ENCODE measurements at regions not wholly inside any gene's neighbourhood (a gene's known extent, or its start where the extent isn't known, plus 50 kb on each side); places are given as distances from the start of the nearest gene placed in this dataset.

- no peak for DNase-seq (ENCODE audit: low read depth in 2 of 2, low spot score in 1 of 2)
Observed at GRCh38 chr14:38904959-38905358, 198.1 kb downstream of the SEC23A start.

- DNase-seq (ENCODE audit: low read depth in 2 of 2, low spot score in 1 of 2) = no peak
Observed at GRCh38 chr14:38901791-38902190, 201.2 kb downstream of the SEC23A start.

- no peak for DNase-seq (ENCODE audit: low read depth in 2 of 2, low spot score in 1 of 2)
Observed at GRCh38 chr14:38900887-38901286, 202.1 kb downstream of the SEC23A start.

- no peak for DNase-seq (ENCODE audit: low read depth in 2 of 2, low spot score in 1 of 2)
Observed at GRCh38 chr14:38887696-38888095, 215.3 kb downstream of the SEC23A start.

- no peak for DNase-seq (ENCODE audit: low read depth in 2 of 2, low spot score in 1 of 2)
Observed at GRCh38 chr14:38884109-38884508, 218.9 kb downstream of the SEC23A start.

- no peak for DNase-seq (ENCODE audit: low read depth in 2 of 2, low spot score in 1 of 2)
Observed at GRCh38 chr14:38883127-38883526, 219.9 kb downstream of the SEC23A start.

- DNase-seq (ENCODE audit: low read depth in 2 of 2, low spot score in 1 of 2) = no peak
Observed at GRCh38 chr14:38882533-38882932, 220.5 kb downstream of the SEC23A start.

GRCh38 chr14:38880643-38881524, 222.2 kb downstream of the SEC23A start:
- no peak for DNase-seq (ENCODE audit: low read depth in 2 of 2, low spot score in 1 of 2)

- DNase-seq (ENCODE audit: low read depth in 2 of 2, low spot score in 1 of 2) = no peak
Observed at GRCh38 chr14:38877744-38878388, 225.2 kb downstream of the SEC23A start.

GRCh38 chr14:38874721-38875120, 228.3 kb downstream of the SEC23A start:
- no peak for DNase-seq (ENCODE audit: low read depth in 2 of 2, low spot score in 1 of 2)

GRCh38 chr14:38873941-38874612, 229.0 kb downstream of the SEC23A start:
- DNase-seq (ENCODE audit: low read depth in 2 of 2, low spot score in 1 of 2) = no peak

- no peak for DNase-seq (ENCODE audit: low read depth in 2 of 2, low spot score in 1 of 2)
Observed at GRCh38 chr14:38870296-38870836, 232.7 kb downstream of the SEC23A start.

- DNase-seq (ENCODE audit: low read depth in 2 of 2, low spot score in 1 of 2) = no peak
Observed at GRCh38 chr14:38868399-38869290, 234.4 kb downstream of the SEC23A start.

- peak; percentile 5 to 21 for DNase-seq (ENCODE audit: low read depth in 2 of 2, low spot score in 1 of 2)
Observed at GRCh38 chr14:38867561-38868150, 235.4 kb downstream of the SEC23A start.

GRCh38 chr14:38866461-38866860, 236.6 kb downstream of the SEC23A start:
- no peak for DNase-seq (ENCODE audit: low read depth in 2 of 2, low spot score in 1 of 2)

GRCh38 chr14:38862366-38862765, 240.7 kb downstream of the SEC23A start:
- DNase-seq (ENCODE audit: low read depth in 2 of 2, low spot score in 1 of 2) = no peak

GRCh38 chr14:38860530-38860929, 242.5 kb downstream of the SEC23A start:
- DNase-seq (ENCODE audit: low read depth in 2 of 2, low spot score in 1 of 2) = no peak

GRCh38 chr14:38856798-38857197, 246.2 kb downstream of the SEC23A start:
- no peak for DNase-seq (ENCODE audit: low read depth in 2 of 2, low spot score in 1 of 2)

- DNase-seq (ENCODE audit: low read depth in 2 of 2, low spot score in 1 of 2) = no peak
Observed at GRCh38 chr14:38855513-38855912, 247.5 kb downstream of the SEC23A start.

- DNase-seq (ENCODE audit: low read depth in 2 of 2, low spot score in 1 of 2) = no peak
Observed at GRCh38 chr14:38851111-38851510, 251.9 kb downstream of the SEC23A start.
